ENCODE measurements at regions not wholly inside any gene's neighbourhood (a gene's known extent, or its start where the extent isn't known, plus 50 kb on each side); places are given as distances from the start of the nearest gene placed in this dataset.

GRCh38 chr3:188940573-188940932 is 231.2 kb upstream of the TPRG1 start:
- no peak for DNase-seq

GRCh38 chr3:188941103-188941502 is 230.7 kb upstream of the TPRG1 start:
- no peak for DNase-seq

- no peak for DNase-seq
These were observed 229.6 kb upstream of the TPRG1 start for GRCh38 chr3:188942191-188942590.

GRCh38 chr3:188943591-188943990 is 228.2 kb upstream of the TPRG1 start:
- no peak for DNase-seq

GRCh38 chr3:188944108-188944507 is 227.7 kb upstream of the TPRG1 start:
- DNase-seq: no peak

- no peak for DNase-seq
These were observed 225.2 kb upstream of the TPRG1 start for GRCh38 chr3:188946351-188947240.

GRCh38 chr3:188947401-188948280 is 224.1 kb upstream of the TPRG1 start:
- DNase-seq: peak; percentile 10

GRCh38 chr3:188948281-188948996 is 223.3 kb upstream of the TPRG1 start:
- DNase-seq: no peak

GRCh38 chr3:188948997-188949389 is 222.8 kb upstream of the TPRG1 start:
- peak; percentile 3 for DNase-seq

- DNase-seq: no peak
These were observed 222.3 kb upstream of the TPRG1 start for GRCh38 chr3:188949456-188949855.

GRCh38 chr3:188949996-188950395 is 221.8 kb upstream of the TPRG1 start:
- DNase-seq: no peak

- DNase-seq: no peak
These were observed 220.8 kb upstream of the TPRG1 start for GRCh38 chr3:188950832-188951489.

GRCh38 chr3:188951734-188952133 is 220.0 kb upstream of the TPRG1 start:
- no peak for DNase-seq

GRCh38 chr3:188954590-188955208 is 217.1 kb upstream of the TPRG1 start:
- peak; percentile 77 for DNase-seq

GRCh38 chr3:188955919-188956318 is 215.9 kb upstream of the TPRG1 start:
- DNase-seq: no peak

- DNase-seq: peak; percentile 61
These were observed 214.8 kb upstream of the TPRG1 start for GRCh38 chr3:188956839-188957489.

- DNase-seq: no peak
These were observed 212.8 kb upstream of the TPRG1 start for GRCh38 chr3:188959013-188959412.

GRCh38 chr3:188962253-188963247 is 209.2 kb upstream of the TPRG1 start:
- DNase-seq: no peak

GRCh38 chr3:188964957-188965356 is 206.8 kb upstream of the TPRG1 start:
- no peak for DNase-seq

- DNase-seq: no peak
These were observed 199.5 kb upstream of the TPRG1 start for GRCh38 chr3:188972310-188972709.

Data from hematopoietic multipotent progenitor cell treated with erythropoietin and hydrocortisone succinate and interleukin-3 and kit ligand, for 8 days (in vitro differentiated cells).